HG03196 (cell line): ENCODE measurements at regions not wholly inside any gene's neighbourhood (a gene's known extent, or its start where the extent isn't known, plus 50 kb on each side); places are given as distances from the start of the nearest gene placed in this dataset.

ENCODE experiments used
- ATAC-seq: cut with Tn5 transposase; IDR thresholded peaks from one replicate; pipeline ENCODE4 v1.9.1; 2021; ENCODE audit not compliant: unreplicated experiment

DNA sequence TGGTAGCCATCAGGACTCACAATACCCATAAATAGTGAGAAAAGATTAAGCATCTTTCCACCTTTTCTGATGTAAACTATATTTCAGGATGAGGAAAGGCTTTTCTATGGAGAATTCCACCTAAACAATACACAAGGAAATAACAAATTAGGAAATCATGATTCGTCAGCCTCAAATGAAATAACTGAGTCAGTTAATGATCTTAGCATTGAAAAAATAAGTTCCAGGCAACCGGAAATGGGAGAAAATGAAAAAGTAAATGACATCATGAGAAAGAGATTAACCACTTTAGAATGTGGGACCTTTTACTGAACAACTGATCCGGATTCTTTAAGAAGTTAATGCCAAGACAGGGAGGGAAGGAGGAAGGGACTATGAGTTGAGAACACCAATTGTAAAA lies 742.3 kb downstream of the TNS3 start:
- no peak for ATAC-seq

DNA sequence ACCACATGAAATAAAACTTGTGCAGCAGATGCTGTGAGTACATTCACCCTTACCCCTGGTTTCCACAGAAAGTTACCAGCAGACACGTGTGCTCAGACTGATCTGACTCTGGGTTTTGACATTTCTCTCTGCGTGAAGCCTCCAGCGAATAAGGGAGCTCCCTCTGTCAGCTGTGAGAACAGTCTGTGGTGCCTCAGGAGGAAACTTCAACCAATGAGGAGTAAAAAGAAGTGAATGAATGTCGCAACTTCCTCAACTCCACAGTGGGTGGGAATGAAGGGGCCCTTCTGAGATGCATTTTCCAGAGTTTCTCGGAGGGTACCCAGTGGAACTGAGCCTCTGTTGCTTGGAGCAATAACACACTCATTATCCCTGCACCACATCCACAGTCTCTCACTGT lies 743.4 kb downstream of the TNS3 start:
- ATAC-seq, result no peak

DNA sequence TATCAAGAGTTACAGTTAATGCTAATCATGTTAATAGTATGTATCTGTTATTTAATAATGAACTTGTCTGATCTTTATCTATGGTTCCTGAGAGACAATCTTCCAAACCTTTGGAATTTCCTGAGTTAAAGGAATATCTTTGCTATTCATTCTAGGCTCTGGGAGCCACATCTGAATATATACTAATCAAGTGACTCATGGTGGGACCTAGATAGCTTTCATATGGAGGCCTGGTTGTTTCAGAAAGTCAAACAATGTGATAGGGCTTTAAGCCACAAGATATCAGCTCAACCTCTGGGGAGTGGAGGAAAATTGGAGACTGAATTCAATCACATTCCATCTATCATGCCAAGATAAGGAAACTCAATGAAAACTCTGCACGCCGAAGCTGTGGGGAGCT lies 746.4 kb downstream of the TNS3 start:
- no peak for ATAC-seq

DNA sequence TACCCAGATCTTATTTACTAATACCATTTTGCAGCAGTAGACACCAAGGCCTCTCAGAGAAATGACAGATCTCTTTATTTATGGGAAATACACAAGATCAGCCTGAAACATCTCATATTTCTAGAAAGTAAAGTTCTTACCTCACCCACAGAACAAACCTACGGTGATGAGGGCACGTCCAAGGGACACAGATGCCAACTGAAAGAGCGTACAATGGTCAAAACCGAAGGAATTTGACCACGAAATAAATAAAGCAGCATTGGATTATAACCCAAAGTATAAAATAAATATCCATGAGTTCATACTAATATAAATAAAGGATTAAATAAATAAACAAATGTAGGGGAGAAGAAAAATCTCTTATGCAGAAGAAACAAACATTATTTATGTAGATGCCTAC lies 747.0 kb downstream of the TNS3 start:
- no peak for ATAC-seq

DNA sequence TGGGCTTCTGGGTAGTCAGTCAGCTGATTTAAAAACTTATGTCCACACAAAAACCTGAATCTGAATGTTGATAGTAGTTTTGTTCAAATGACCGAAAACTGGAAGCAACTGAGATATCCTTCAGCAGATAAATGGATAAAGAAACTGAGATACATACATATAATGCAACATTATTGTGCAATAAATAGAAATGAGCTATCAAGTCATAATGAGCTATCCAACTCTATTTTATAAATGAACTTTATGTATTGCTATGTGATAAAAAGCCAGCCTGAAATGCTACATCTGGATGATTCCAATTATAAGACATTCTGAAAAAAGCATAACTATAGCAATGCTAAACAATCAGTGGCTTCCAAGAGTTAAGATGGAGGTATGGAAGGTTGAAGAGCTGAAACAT lies 748.7 kb downstream of the TNS3 start:
- no peak for ATAC-seq

DNA sequence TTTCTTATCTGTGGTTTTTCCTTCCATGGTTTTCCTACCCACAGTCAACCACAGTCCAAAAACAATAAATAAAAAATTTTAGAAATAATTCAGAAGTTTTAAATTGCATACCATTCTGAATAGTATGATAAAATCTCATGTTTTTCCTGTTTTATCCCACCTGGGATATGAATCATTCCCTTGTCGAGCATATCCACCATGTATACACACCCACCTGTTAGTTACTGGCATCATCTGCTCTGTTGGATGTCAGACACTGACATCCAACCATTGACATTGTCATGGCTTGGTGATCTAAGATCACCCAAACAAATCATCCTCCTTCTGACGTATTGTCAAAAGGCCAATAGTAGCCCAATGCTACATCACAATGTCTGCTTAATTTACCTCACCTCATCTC lies 749.8 kb downstream of the TNS3 start:
- ATAC-seq, result no peak

DNA sequence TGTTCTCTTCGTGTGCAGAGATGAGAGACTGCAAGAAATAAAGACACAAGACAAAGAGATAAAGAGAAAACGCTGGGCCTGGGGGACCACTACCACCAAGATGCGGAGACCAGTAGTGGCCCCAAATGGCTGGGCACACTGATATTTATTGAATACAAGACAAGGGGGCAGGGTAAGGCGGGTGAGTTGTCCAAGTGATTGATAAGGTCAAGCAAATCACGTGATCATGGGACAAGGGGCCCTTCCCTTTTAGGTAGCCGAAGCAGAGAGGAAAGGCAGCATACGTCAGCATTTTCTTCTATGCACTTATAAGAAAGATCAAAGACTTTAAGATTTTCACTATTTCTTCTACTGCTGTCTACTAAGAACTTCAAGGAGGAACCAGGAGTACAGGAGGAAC lies 762.1 kb downstream of the TNS3 start:
- ATAC-seq, result no peak

DNA sequence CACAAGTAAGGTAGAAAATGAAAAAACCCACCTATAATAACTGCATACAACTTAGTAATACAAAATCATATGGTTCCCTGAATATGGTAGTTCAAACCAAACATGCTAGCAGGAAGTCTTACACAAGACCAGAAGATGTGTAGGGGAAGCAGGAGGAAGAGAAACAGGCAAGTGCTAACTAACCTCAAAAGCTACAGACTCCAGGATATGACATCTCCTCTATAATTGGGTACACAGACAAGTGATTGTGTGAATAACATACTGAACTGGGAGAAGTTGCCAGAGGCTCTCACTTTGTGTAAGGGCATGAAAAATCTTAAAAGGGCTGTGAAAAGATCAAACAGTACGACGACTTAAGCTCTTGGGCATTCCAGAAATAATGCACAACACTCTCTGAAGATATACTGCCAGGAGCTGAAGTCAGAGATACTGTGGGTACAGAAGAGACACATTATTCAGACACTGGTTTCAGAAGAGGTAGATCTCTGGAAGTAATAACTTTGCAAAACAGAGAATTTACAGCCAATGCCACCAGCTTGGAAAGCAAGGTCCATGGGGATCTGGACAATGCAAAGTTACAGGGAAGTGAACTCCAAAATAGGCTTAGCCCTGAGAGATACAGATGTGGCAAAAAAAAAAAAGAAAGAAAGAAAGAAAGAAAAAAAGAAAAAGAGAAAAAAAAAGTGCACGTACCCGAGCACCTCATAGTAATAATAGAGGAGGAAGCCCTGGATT lies 767.2 kb downstream of the TNS3 start:
- ATAC-seq, result no peak

DNA sequence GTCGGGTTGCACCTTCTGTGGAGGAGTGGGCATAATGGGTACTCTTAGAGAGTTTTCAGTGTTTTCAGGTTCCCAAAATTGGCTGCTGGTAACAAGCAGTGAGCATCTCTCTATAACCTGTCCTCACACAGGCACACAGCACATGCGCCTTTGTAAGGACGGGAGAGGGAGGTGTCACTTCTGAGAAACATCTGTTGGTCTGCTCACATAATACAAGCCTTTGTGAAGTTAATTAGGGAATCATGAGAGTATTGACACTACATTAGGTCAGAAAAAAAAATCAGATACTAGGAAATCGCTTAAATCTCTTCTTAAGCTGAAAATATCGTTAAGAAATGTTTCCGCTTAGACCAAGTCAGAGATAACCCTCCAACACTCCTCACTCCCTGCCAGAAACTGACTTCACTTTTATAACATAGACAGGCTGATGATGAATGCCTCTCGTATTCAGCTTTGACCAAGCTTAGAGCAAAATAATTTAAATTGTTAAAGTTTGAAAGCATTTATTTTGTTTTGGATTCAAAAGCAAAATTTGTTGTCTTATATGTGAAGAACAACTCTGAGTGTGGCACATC lies 769.7 kb downstream of the TNS3 start:
- no peak for ATAC-seq

DNA sequence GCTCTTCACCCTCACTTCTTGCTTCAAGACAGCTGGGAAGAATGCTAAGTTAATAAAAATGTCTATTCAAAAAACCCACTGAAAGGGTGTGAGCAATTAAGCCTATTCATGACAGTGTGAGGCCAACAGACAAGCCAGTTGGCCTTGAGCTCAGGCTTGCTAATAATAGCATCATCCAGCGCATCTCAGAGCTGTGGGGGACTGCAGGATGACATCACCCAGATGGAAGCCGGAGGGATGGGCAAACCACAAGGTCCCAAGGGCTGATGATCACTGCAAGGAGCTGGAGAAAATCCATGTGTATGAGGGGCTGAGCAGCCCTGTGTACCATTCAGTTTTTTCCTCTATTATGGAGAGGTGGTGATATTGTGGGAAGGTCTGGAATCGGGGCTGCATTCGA lies 770.4 kb downstream of the TNS3 start:
- no peak for ATAC-seq

DNA sequence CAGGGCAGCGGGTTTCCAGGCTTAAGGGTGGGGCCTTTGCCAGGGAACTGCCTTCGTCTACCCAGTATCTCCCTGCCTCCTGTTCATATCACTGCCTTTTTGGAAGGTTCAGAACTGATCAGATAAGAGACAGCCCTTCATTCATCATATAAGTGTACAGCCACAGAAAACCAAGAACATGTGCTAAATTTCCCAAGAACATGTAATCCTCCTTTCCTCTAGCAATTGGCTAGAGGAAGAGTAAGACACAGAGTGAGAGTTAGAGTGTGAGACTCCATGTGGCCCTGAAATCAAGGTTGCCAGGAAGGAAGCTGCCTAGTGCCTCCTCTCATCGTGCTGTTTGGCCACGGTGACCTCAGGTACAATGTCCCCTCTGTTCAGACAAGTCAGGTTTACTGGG lies 770.9 kb downstream of the TNS3 start:
- ATAC-seq, result no peak

DNA sequence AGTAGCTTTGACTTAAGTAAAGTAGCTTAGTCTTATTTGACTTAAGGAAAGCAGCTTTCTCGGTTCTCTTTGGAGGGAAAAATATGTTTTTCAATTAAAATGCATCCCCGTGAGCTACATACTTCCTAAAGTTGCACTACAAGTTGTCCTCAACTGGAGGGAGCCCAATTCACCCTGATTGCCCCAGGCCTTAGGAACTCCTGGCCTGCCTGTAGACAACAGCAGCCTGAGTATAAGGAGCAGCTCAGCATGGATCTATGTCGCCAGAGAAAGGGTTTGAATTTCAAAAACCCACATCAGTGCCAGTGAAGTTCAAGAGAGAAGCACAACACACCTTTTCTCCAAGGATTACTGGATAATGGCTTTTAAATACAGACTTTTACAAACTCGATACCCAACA lies 772.0 kb downstream of the TNS3 start:
- no peak for ATAC-seq

DNA sequence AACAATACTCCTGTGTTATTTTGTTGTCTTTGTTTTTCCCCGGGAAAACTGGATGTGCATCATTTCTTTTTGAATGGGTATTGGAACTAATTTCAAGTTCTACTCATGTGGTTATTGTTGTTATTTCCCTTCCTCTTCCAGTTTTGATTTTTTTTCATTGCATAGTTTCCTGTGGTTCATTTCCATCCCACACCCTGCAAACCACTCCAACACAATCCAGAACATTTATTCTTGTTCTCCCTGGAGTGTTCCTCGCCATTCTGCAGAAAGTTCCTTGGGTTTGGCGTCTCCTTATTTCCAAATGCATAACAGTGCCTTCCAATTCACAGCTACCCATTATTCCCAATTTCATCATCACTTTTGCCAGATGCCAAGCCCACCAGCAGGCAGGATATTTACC lies 775.1 kb downstream of the TNS3 start:
- ATAC-seq, result no peak

DNA sequence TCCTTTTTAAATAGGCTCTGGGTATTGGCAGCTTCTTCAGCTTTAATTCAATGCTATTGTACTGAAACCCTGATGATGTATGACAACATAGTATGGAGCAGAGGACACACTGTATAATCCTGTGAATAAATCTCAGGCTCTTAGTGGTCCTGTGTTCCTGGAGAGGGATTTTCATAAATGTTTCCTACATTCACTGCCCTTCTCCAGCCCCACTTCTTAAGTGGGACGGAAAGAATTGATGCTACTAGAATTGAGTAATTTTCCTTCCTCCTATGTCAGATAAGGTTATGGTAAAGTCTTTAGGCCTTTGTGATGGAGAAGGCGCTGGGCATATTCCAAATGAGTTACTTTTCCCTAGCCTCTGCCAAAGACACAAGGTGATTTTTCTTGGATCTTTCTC lies 779.4 kb downstream of the TNS3 start:
- ATAC-seq, result no peak

DNA sequence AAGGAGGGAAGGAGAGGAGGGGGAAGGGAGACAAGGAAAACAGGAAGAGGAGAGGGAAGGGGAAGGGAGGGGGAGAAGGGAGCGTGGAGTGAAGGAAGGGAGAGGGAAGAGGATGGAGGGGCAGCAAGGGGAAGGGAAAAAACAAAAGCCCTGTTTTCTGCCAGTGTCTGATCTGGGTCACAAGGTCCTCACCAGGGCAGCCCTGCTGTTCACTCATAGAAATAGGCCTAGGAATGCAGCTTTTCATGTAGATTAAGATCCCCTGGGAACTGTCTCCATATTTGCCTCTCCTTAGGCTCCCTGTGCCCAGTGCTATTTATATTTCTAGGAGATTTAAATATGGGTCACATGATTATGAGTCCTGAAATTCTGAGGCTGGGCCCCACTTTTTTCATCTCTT lies 790.7 kb downstream of the TNS3 start:
- ATAC-seq, result no peak

DNA sequence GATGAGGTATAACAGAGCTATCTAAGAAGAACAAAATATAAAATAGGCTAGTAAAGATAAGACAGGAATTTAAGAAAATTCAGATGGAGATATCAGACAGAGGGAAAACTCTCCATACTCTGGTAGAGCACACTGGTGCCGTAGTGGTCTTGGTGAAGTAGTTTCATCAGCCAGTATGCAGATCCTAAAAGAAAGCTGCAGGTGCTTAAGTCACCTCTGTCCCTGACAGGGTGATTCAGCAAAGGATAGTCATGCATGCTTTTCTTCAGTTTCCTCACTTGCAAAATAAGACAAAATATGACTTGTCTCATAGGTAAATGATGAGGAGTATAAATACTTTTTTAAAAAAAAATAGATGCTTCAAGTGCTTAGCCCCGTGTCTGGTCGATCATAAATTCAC lies 794.9 kb downstream of the TNS3 start:
- no peak for ATAC-seq

DNA sequence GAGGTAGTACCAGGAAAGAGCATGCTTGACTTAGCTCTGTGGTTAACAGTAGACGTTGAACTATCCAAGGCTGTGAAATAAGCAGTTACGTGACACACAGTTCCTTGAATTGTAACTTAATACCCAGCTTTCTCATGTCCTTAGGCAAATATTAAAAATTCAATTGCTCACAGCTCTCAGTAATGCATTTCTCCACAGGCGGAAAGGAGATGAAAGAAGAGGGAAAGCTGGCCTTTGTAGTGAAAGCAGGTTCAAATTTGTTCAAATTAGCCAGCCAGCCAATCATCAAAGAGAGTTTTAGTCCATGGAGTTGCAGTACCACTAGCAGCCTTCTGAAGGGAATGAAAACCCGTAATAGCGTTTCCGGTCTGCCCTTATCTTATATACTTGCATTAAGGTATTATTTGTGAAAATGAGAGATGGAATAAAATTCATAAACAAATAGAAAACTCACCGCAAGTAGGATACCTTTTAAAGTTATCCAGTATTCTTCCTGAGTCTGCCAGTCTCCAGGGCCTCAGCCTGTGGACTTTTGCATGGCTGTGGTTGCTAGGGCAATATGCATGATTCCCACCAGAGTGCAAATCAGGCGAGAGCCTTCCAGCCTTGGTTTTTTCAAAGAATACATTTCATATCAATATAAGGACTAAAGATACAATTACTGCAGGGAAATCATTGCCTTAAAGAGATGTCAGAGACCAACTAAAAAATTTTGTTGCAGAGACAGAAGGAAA lies 795.5 kb downstream of the TNS3 start:
- ATAC-seq, result no peak

DNA sequence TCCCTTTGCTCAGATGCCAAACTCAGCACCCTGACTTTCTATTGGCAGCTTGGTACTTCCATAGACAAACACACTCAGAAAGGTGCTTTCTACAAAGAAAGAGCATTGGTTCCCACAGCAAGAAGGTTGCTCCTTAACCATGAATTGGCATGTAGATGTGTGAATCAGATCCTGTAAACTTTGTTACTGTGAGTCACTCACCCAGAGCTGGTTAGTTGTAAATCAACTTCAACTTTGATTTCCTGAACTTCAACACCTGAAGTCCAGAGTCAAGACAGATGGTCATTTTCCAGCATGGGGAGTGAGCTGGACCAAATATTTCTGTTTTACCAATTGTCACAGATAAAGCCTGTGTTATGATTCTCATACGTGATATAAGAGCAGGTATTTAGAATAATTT lies 797.2 kb downstream of the TNS3 start:
- ATAC-seq, result no peak

DNA sequence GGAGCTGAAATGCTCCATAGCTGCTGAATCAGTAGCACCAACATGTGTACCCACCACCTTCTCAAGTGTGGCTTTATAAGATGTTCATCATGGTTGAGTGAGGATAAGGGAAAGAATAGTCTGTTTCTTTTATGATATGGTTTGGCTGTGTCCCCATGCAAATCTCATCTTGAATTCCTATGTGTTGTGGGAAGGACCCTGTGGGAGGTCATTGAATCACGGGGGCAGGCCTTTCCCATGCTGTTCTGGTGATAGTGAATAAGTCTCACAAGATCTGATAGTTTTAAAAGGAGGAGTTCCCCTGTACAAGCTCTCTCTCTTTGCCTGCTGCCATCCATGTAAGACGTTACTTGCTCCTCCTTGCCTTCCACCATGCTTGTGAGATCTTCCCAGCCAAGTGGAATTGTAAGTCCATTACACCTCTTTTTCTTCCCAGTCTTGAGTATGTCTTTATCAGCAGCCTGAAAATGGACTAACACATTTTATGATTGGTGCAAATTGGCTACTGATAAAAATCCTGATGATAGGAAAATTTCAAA lies 799.9 kb downstream of the TNS3 start:
- ATAC-seq, result no peak

DNA sequence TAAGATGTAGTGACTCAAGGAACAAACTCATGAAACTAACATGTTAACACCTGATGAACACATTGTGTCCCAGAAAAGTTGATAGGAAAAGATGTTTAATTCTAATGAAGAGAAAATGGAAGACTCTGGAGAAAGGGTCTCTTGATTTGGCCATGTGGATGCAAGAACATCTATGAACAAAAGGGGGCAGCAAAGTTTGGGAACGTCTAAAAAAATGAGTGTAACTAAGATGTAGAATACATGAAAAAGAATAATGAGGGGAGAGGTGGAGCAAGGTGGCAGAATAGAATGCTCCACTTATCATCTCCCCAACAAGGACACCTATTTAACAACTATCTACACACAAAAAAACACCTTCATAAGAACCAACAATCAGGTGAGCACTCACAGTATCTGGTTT lies 805.1 kb downstream of the TNS3 start:
- ATAC-seq, result no peak

DNA sequence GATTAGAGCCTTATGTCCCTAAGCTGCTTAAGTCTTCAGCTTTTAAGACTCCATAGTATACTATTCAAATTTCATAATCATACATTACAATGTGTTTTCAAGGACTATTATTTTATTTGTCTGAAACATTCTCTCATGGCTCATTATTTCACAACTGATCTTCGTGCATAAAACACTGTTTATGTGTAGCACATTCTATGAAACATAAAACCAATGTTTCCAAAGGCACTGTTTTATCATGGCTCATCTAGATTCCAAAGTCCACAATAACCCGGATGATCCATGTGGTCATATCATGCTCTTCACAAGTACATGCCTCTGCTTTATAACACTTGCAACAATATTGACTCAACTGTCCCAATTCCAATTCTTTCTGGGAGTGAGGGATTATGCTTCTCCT lies 806.1 kb downstream of the TNS3 start:
- ATAC-seq, result no peak

DNA sequence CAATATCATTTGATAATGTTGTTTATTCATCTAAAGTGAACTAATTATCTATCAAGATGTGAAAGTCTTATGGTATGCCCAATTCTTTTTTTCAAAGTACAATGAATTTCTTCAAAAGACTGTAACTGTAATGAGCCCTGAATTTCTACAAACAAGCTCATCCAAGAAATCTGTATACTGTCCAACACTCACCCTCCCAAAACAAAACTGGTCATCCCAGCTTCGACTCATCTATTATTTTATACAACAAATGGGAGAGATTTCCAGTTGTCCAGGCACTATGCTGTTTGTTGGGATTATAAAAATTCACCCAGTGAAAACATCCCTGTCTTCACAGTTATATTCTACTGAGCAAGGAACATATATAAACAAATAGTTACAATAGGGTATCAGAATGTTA lies 806.9 kb downstream of the TNS3 start:
- ATAC-seq, result no peak
